Activated CD8-positive, alpha-beta memory T cell treated with anti-CD3 and anti-CD28 coated beads, Interleukin-2, amount 10 ng/mL, durations not matched to agents 7 days and 5 days (primary cell): ENCODE measurements at regions not wholly inside any gene's neighbourhood (a gene's known extent, or its start where the extent isn't known, plus 50 kb on each side); places are given as distances from the start of the nearest gene placed in this dataset.

Experiments used
- ATAC-seq: fragments of 150-1000 bp; cut with Tn5 transposase; one replicate; pipeline ENCODE4 v1.10.0; 2021; ENCODE audit warnings: moderate library complexity
- CTCF ChIA-PET: fragments of 350-600 bp; sonication (Branson Sonifier 250); formaldehyde crosslinking; loops from one replicate; lab custom pipeline; 2021; ENCODE audit warnings: antibody characterized with exemption; lab: Charles Lee
- DNase-seq: peaks from one replicate; pipeline ENCODE4 v3.0.0-alpha.2; 2020
- H3K27ac Mint-ChIP-seq: one replicate; pipeline ENCODE4 v1.8.0; 2021; ENCODE audit warnings: mild to moderate bottlenecking, mixed read lengths
- H3K27me3 Mint-ChIP-seq: one replicate; pipeline ENCODE4 v1.8.0; 2021; ENCODE audit warnings: mixed read lengths
- H3K36me3 Mint-ChIP-seq: one replicate; pipeline ENCODE4 v1.8.0; 2021; ENCODE audit warnings: mild to moderate bottlenecking, mixed read lengths
- H3K4me1 Mint-ChIP-seq: one replicate; pipeline ENCODE4 v1.8.0; 2021; ENCODE audit warnings: mixed read lengths
- H3K4me3 Mint-ChIP-seq: one replicate; pipeline ENCODE4 v1.8.0; 2021; ENCODE audit warnings: mild to moderate bottlenecking, moderate library complexity, mixed read lengths
- H3K9me3 Mint-ChIP-seq: one replicate; pipeline ENCODE4 v1.8.0; 2022; ENCODE audit warnings: low read depth, mixed read lengths

- Mint-ChIP-seq H3K27ac (no peak overlapping the region), H3K4me1 (no peaks in the 10 kb centered on the region), H3K27me3 (no peaks in the 10 kb centered on the region), H3K4me3 (no peak overlapping the region), H3K9me3 (no peaks in the 10 kb centered on the region), H3K36me3 (no peaks in the 10 kb centered on the region)
- DNase-seq (no peak), ATAC-seq (no peak)
- CTCF ChIA-PET, result interaction anchor here (1.2 kb wide), 1 partner anchor 11 kb away, joined by 3 read pairs; no protein-coding TSS in a partner anchor
Measured at GRCh38 chr14:38419579-38419978, 163.7 kb upstream of the CLEC14A start.

- CTCF ChIA-PET, result no interaction called here
- ATAC-seq (no peak), DNase-seq (no peak)
- Mint-ChIP-seq H3K27me3 (no peaks in the 10 kb centered on the region), H3K4me1 (no peaks in the 10 kb centered on the region), H3K27ac (no peak overlapping the region), H3K4me3 (no peak overlapping the region), H3K9me3 (no peaks in the 10 kb centered on the region), H3K36me3 (no peaks in the 10 kb centered on the region)
Measured at GRCh38 chr14:38412654-38413053, 156.8 kb upstream of the CLEC14A start.

GRCh38 chr14:38410442-38410841 lies 154.5 kb upstream of the CLEC14A start:
- DNase-seq, result no peak
- no peaks in the 10 kb centered on the region for H3K4me1 Mint-ChIP-seq
- CTCF ChIA-PET, result no interaction called here
- H3K27me3 Mint-ChIP-seq, result no peaks in the 10 kb centered on the region
- no peaks in the 10 kb centered on the region for H3K9me3 Mint-ChIP-seq
- no peaks in the 10 kb centered on the region for H3K36me3 Mint-ChIP-seq
- H3K4me3 Mint-ChIP-seq, result no peak overlapping the region
- H3K27ac Mint-ChIP-seq, result no peak overlapping the region
- no peak for ATAC-seq

GRCh38 chr14:38409071-38409705 lies 153.3 kb upstream of the CLEC14A start:
- Mint-ChIP-seq H3K4me1 (no peaks in the 10 kb centered on the region), H3K36me3 (no peaks in the 10 kb centered on the region), H3K27ac (no peak overlapping the region), H3K9me3 (no peaks in the 10 kb centered on the region), H3K27me3 (no peaks in the 10 kb centered on the region), H3K4me3 (no peak overlapping the region)
- no peak for DNase-seq
- ATAC-seq, result no peak
- CTCF ChIA-PET, result no interaction called here

- CTCF ChIA-PET, result no interaction called here
- ATAC-seq (no peak), DNase-seq (no peak)
- Mint-ChIP-seq H3K36me3 (no peaks in the 10 kb centered on the region), H3K9me3 (no peaks in the 10 kb centered on the region), H3K27me3 (no peaks in the 10 kb centered on the region), H3K4me3 (no peak overlapping the region), H3K4me1 (no peaks in the 10 kb centered on the region), H3K27ac (no peak overlapping the region)
Measured at GRCh38 chr14:38405851-38406635, 150.2 kb upstream of the CLEC14A start.

GRCh38 chr14:38404616-38405015 lies 148.7 kb upstream of the CLEC14A start:
- no peak for DNase-seq
- ATAC-seq, result no peak
- H3K4me3 Mint-ChIP-seq, result no peak overlapping the region
- no peaks in the 10 kb centered on the region for H3K9me3 Mint-ChIP-seq
- CTCF ChIA-PET, result no interaction called here
- no peak overlapping the region for H3K27ac Mint-ChIP-seq
- H3K36me3 Mint-ChIP-seq, result no peaks in the 10 kb centered on the region
- no peaks in the 10 kb centered on the region for H3K27me3 Mint-ChIP-seq
- H3K4me1 Mint-ChIP-seq, result no peaks in the 10 kb centered on the region

- Mint-ChIP-seq H3K27ac (no peak overlapping the region), H3K4me1 (no peaks in the 10 kb centered on the region), H3K27me3 (peaks cover 3% of the 10 kb centered on the region), H3K4me3 (no peak overlapping the region), H3K36me3 (no peaks in the 10 kb centered on the region), H3K9me3 (no peaks in the 10 kb centered on the region)
- no peak for DNase-seq
- CTCF ChIA-PET, result no interaction called here
- no peak for ATAC-seq
Measured at GRCh38 chr14:38404100-38404541, 148.2 kb upstream of the CLEC14A start.

DNA sequence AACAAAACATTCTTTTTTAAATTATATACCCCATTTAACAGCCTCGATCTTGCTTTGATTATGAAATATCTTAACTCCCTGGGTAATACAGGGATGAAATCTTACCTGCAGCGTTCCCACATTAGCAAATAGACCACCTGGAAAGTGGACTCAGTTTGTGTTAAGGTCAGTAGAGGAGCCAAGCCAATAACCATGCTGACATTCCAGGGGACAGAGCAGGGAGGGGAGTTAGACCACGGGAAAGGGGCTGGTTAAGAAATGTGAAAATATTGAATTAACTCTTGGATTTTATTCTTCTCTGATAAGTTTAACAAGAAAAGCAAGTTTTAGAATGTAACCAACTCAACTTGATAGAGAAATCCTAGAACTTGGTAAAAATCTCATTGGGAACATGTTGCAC lies 144.9 kb upstream of the CLEC14A start:
- Mint-ChIP-seq H3K4me3 (no peak overlapping the region), H3K9me3 (no peaks in the 10 kb centered on the region), H3K36me3 (no peaks in the 10 kb centered on the region), H3K27me3 (peaks cover 3% of the 10 kb centered on the region), H3K27ac (no peak overlapping the region), H3K4me1 (no peaks in the 10 kb centered on the region)
- CTCF ChIA-PET, result no interaction called here
- DNase-seq, result no peak
- no peak for ATAC-seq

- Mint-ChIP-seq H3K4me1 (no peaks in the 10 kb centered on the region), H3K27me3 (peaks cover 3% of the 10 kb centered on the region), H3K36me3 (no peaks in the 10 kb centered on the region), H3K27ac (no peak overlapping the region), H3K4me3 (no peak overlapping the region), H3K9me3 (no peaks in the 10 kb centered on the region)
- no peak for DNase-seq
- ATAC-seq, result no peak
- CTCF ChIA-PET, result no interaction called here
Measured at GRCh38 chr14:38399652-38400051, 143.8 kb upstream of the CLEC14A start.

DNA sequence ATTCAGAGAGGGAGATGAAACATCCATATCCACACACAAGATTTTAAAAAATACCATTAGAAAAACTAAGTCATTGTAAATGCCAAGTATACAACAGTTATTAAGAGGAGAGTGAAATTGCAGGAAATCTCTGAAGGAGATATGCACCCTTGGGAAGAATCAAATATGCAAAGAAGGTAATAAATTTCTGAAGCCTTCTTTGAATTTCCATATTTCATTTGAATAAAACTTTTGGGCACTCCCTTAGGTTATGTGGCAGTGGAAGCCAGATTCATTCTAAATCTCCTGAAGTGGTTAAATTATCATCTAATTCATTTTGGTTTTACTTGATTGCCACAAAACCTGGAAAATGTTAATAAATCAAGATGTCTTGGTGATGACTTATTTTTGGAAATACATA lies 138.9 kb upstream of the CLEC14A start:
- no peaks in the 10 kb centered on the region for H3K4me1 Mint-ChIP-seq
- DNase-seq (no peak), ATAC-seq (no peak)
- H3K4me3 Mint-ChIP-seq, result no peak overlapping the region
- H3K27me3 Mint-ChIP-seq, result peaks cover 3% of the 10 kb centered on the region
- CTCF ChIA-PET, result no interaction called here
- no peaks in the 10 kb centered on the region for H3K9me3 Mint-ChIP-seq
- no peak overlapping the region for H3K27ac Mint-ChIP-seq
- no peaks in the 10 kb centered on the region for H3K36me3 Mint-ChIP-seq

GRCh38 chr14:38394064-38394463 lies 138.2 kb upstream of the CLEC14A start:
- no peak for ATAC-seq
- Mint-ChIP-seq H3K27ac (no peak overlapping the region), H3K4me3 (no peak overlapping the region), H3K27me3 (no peaks in the 10 kb centered on the region), H3K9me3 (no peaks in the 10 kb centered on the region), H3K4me1 (no peaks in the 10 kb centered on the region), H3K36me3 (no peaks in the 10 kb centered on the region)
- CTCF ChIA-PET, result no interaction called here
- no peak for DNase-seq

- ATAC-seq (no peak), DNase-seq (no peak)
- Mint-ChIP-seq H3K36me3 (no peaks in the 10 kb centered on the region), H3K27me3 (no peaks in the 10 kb centered on the region), H3K9me3 (peaks cover 3% of the 10 kb centered on the region), H3K4me3 (no peak overlapping the region), H3K4me1 (no peaks in the 10 kb centered on the region), H3K27ac (no peak overlapping the region)
- CTCF ChIA-PET, result no interaction called here
Measured at GRCh38 chr14:38391334-38391733, 135.4 kb upstream of the CLEC14A start.

- Mint-ChIP-seq H3K9me3 (peaks cover 3% of the 10 kb centered on the region), H3K27ac (no peak overlapping the region), H3K27me3 (no peaks in the 10 kb centered on the region), H3K36me3 (no peaks in the 10 kb centered on the region), H3K4me3 (no peak overlapping the region), H3K4me1 (no peaks in the 10 kb centered on the region)
- CTCF ChIA-PET, result no interaction called here
- DNase-seq (no peak), ATAC-seq (no peak)
Measured at GRCh38 chr14:38389681-38390080, 133.8 kb upstream of the CLEC14A start.

- peaks cover 3% of the 10 kb centered on the region for H3K9me3 Mint-ChIP-seq
Measured at GRCh38 chr14:38387821-38388220, 131.9 kb upstream of the CLEC14A start.

More at GRCh38 chr14:38387821-38388220, 131.9 kb upstream of the CLEC14A start:
- no peak for ATAC-seq
- H3K27ac Mint-ChIP-seq, result no peak overlapping the region
- H3K4me1 Mint-ChIP-seq, result no peaks in the 10 kb centered on the region
- CTCF ChIA-PET, result no interaction called here
- no peak for DNase-seq
- no peaks in the 10 kb centered on the region for H3K36me3 Mint-ChIP-seq
- no peak overlapping the region for H3K4me3 Mint-ChIP-seq
- no peaks in the 10 kb centered on the region for H3K27me3 Mint-ChIP-seq
